ENCODE measurements at regions not wholly inside any gene's neighbourhood (a gene's known extent, or its start where the extent isn't known, plus 50 kb on each side); places are given as distances from the start of the nearest gene placed in this dataset.

DNA sequence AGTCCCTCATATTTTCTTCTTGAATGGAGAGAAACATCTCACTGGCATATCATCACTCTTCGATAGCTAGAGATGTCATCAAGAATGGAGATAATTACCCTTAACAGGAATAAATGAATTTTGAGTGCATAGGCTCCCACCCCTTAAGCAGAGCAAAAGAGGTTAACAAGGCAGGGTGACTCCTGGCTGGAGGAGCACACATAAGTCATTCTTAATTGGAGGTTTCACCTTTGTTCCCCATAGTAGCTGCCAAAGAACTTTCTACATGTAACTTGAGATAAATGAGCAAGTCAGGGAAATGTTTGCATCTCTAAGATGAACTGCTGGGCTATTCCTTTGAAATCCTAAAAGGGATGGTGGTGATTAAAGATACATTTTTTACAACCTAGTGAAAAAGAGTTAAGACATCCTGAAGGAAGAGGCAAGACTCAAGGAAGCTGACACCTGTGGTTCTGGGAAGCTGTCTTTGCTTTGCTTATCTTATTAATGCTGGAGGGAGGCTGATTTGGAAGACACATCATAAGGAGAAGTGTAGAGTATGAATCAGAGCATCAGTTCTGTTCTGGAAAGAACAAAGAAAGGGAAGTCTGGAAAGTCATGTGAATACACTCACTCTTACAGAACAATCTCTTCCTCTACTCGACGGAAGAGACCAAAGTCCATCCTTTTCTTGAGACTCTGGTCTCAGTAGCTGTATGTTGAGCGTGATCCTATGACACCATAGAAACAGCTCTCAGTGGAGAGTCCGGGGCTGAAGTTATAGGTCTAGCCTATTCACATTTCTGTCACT, 326.3 kb downstream of the OSTF1 start:
- DNase-seq (ENCODE audit: low read depth), result no peak

DNA sequence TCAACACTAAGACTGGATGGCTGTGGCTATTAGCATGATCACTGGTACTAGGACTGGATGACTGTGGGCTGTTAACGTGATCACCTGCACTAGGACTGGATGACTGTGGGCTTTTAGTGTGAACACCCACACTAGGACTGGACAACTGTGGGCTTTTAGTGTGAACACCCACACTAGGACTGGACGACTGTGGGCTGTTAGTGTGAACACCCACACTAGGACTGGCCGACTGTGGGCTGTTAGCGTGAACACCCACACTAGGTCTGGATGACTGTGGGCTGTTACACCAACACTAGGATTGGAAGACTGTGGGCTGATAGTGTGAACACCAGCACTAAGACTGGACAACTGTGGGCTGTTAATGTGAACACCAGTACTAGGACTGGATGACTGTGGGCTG, 329.2 kb downstream of the OSTF1 start:
- no peak for DNase-seq (ENCODE audit: low read depth)

DNA sequence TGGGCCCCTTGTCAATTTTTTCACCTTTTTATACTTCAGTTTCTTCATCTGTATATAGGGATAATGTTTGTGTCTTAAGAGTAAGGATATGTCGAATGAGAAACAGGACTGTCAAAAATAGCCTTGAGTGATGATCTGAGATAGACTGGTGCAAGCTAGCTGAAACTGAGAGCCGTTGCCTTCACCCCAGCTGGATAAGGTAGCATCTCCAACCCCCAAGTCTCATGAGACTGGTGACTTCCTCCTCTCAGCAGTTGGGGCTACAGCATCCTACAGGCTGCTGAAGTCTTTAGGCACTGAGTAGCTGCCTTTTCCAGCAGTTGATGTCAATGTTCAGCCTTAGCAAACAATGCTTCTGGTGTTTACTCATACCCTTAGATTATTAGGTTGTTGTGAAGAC, 330.2 kb downstream of the OSTF1 start:
- no peak for DNase-seq (ENCODE audit: low read depth)

DNA sequence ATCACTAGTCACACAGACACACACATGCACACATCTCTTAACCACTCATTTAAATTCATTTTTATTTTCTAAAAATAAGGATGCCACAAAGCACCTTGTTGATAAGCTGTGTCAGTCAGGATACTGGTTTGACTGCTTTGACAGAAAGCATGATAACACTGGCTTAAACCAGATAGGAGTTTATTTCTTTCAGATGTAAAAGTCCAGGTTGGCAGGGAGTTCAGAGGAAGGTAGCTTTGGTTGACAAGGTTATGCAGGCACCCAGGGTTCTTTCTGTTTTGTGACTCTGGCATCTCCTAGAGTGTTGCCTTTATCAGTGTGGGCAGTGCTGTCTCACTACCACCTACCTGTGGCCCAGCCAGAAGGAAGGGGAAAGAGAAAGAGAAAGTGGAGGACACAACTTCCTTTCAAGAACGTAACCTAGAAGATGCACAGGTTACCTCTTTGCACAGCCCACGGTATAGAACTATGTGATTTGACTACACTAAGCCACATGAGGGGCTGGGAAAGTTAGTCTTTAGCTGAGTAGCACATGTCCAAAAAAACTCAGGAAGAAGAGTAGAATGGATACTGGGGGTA, 334.7 kb downstream of the OSTF1 start:
- DNase-seq (ENCODE audit: low read depth), result no peak

DNA sequence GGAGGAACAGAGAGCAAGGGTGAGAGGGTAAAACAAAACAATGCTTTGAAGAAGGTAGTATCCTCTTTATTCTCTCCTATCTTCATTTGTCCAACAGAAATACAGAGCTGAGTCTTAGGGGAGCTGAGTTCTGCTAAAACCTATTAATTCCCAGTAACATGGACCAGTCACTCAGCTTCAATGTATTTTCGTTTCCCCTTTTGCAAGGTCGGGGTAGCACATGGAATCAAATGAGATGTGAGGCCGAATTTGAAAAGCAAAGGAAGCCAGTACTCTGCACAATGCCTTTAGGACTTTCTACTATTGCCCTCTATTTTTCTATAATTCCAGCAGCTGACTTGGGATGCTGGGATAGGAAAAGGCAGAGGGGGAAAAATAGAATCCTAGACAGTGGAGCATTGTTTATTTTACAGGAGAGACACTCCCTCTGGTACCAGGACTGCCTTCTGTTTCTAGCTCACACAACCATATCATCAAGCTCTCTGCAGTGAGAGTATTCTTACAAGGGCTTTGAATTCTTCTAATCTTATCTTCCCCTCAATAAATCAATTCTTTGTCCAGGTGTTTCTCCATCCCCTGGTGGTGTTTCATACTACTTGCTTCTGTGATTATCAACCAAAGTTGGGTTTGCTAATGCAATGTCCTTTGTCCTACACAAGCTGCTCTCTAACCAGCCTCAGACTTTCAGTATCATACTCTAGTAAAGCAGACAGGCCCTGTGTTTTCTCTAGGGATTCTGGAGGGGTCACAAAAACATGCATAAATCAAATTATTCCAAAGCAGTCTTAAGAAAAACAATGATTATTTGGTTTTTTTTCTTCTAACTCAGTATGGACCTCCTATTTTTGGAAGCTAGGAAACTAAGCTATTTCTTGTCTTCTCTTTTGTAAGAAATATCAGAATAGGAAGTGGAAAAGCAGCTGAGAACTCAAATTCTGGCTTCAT, 341.5 kb downstream of the OSTF1 start:
- DNase-seq (ENCODE audit: low read depth), result no peak

DNA sequence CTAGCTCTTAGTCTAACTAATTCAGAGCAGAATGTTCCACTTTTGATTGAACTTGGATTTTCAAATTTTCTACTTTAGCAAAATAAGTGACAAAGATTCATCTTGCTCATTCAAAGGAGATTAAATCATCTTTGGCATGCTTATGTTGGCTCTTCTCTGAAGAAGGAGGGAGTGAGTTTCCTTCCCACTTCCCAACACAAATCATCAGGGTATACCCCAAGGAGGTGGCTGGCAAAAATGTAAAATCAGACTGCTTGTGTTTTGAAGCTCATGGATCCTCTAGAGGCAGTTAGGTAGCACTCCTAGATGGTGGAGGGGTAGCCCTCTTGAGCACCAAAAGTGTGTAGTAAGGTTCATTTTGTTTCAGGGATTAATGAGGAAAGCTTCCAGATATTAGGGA, 343.1 kb downstream of the OSTF1 start:
- no peak for DNase-seq (ENCODE audit: low read depth)

DNA sequence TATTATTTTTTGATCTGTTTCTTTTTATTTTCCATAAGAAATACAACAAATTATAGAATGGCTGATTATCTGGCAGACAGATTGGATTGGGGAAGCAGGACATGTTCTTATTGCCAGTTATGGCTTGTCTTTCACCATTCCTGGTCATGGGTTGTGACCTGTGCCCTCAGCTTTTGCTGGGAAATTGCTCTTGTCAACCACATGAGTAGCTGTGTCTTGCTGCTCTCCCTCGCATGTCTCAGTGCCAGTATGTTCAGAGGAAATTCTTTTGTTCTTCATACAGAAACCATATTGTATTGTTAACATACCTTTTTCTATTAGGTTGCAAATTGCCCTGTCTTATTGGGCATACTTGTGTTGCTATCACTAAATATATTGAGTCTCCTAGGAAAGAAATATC, 344.1 kb downstream of the OSTF1 start:
- DNase-seq (ENCODE audit: low read depth), result no peak

DNA sequence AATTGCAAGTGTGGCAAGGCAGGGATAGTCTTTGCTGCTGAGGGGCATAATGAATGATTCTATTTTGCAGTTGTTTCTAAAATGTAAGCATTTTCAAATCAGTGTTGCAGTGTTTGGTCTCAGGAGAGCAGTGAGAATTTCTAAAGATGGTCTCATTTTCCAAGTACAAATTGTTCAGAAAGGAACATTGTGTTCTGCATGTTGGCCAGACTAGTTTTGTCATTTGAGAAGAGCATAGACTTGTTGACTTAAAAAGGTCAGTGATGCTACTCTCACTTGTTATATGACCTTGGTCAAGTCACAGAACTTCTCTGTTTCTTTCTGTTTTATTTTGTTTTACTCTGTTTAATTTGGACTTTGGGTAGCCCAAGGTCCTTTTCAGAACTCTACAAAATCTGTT, 344.6 kb downstream of the OSTF1 start:
- DNase-seq (ENCODE audit: low read depth), result no peak

DNA sequence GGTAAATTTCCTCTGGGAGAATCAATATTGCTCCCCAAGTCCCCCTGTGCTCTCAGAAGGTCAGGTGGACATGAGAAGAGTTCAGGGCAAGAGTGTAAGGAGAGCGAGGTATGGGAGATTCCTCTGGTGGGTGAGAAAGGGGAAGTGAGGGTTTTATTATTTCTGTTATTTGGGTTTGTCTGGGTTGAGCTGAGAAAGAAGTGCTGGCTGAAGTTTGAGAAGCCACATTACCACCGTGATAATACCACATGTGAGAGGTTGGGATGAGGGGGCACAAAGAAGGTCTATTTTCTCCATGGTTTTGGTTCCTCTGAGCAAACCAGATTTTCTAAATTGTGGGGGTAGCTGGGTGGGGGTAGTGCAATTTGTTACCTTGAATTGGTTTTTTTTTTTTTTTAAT, 350.4 kb downstream of the OSTF1 start:
- DNase-seq (ENCODE audit: low read depth), result no peak

DNA sequence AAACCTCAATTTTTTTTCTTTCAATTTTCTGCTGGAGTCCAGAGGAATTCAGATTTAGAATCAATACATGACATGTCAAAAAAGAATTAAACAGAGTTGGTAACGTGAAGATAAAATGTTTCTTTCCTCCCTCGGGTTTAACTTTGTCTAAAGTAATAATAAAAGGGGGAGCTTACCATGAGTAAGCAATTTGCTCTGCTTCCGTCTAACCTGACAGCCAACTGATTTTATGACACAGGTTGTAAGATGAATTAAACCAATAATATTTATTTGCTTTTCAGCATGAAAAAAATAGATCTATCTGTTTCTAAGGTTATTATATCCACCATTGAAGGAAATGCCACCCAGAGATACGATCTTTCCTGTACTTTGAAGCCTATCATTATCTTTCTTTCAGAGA, 352.6 kb downstream of the OSTF1 start:
- no peak for DNase-seq (ENCODE audit: low read depth)

DNA sequence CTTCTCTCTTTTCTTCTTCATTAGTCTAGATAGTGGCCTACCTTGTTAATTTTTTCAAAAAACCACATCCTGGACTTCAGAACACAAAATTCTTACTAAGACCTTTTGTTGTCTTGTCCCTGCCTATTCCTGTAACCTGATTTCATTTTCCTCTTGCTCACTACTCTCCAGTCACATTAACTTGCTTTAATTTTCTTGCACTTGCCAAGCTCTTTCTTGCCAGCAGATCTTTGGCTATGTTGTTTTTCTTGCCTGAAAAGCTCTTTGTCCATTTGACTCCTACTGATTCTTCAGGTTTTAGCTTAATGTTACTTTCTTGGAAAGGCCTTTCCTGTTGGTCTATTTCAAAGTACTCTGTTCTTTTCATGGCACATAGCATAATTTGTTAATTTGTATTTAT, 356.8 kb downstream of the OSTF1 start:
- no peak for DNase-seq (ENCODE audit: low read depth)

DNA sequence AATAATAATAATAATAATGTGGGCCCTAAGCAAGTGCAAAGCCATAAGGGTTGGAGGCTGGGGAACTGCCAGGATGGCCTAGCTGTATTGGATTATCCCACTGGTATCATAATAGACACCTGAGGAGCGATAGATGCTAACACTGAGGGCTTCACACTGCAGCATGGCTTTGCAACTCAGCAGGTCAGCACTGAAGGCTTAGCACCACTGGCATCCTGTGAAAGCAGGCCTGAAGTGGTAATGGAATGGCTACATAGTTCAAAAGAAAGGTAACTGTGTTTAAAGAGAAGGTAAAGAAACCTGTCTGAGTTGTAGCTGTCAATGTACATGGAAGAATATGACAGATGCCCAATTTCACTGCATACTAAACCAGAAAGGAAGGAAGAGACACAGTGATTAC, 359.0 kb downstream of the OSTF1 start:
- DNase-seq (ENCODE audit: low read depth), result no peak

DNA sequence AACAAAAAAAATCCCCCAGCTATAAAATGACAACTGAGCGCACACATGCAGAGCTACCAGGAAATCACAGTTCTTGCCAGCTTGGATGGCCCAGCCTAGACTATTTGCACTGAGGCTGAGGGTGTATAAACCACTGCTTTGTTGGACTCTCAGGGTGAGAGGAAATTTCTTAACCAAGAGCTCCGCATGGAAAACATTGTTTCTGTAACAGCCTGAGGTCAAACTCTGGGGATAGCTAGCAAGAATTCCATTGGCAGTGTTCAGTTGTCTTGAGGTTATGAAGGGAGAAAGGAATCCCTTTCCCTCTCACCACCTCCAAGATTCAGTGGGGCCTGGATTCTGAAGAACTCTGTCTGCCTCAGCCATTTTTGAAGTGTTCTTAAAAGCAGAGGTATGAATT, 360.0 kb downstream of the OSTF1 start:
- peak; percentile 49 for DNase-seq (ENCODE audit: low read depth)

DNA sequence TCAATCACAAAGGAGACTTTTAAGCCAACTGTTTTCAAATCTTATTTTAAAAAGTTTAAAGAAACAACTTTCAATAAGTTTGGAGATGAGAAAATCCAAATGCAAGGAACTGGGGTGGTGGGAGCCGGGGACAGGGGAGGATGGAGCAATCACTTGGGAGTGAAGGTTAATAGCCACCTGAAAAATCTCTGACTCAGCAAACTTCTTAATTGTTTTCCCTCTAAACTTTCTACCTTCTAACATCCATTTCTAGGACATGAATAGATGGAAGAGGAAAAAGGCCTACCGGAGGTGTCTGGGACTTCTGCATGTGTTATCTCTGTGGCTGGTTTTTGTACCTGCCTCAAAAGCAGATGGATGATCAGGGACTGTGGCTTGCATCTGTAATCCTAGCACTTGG, 360.6 kb downstream of the OSTF1 start:
- DNase-seq (ENCODE audit: low read depth), result no peak

DNA sequence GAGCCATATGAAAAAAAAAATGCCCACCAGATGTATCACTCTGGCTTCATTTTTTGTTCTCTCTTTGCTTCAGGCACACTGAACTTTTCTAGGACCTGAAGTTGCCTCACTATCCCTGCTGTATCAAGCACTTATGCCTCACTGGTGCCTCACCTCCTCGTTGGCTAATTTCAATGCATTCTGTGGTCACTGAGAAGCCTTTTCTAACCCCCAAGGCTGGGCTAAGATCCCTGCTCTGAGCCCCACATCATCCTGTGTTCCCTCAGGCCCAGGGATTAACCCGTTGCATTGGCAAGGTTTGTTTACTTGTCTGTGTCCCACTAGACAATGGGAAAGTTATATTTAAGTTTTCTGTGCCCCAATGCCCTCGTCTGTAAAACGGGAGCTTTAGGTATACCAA, 362.7 kb downstream of the OSTF1 start:
- DNase-seq (ENCODE audit: low read depth), result peak; percentile 67

DNA sequence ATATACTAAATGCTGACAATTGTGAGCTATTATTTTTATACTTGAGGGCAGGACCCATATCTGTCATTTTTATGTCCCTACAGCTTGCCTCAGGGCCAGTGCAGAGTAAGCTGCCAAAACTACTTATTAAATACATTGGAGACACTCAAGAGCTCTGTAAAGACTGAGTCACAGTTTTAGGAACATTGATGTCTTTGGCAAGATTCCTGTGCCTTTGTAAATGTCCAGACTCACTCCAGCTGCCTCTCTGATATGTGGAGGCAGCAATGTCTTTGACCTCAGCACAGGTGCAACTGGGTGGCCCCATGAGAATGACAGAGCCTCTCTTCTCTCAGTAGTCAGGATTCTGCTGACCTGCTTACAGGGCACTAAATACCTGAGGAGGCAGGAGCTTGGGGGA, 363.2 kb downstream of the OSTF1 start:
- peak; percentile 61 for DNase-seq (ENCODE audit: low read depth)

DNA sequence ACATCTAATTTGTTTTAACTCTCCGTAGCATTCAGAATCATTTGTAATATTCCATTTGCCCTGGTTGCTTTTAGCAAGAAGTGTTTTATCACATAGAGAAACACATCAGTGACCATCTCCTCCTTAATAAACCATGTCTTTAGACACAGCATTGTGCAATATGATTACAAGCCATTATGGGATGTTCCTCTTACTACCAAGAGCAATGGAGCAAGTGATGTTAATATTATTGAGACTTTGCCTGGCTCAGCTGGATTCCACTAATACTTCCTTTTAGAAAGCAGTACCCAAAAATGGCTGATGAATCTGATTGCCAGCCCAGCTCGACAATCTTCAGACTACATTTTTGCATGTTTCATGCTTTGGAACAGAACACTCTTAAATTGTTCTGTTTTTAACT, 364.2 kb downstream of the OSTF1 start:
- DNase-seq (ENCODE audit: low read depth), result no peak

DNA sequence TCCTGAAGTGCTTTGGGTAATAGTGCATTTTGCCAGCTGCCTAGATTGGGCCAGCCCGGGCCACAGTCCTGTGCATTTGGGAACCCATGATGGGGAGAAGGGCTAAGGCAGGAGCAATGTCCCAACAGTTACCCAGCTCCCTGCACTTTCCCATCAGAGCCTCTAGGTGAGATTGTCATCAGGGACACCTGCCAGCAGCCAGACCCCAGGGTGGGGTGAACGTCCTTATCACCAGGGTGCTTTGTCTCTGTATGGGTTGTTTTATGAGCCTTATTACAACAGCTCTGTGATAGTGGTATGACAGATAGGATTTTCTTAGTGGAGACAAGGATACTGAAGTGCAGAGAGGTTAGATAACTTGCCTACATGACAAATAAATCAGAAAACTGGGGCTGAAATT, 365.7 kb downstream of the OSTF1 start:
- no peak for DNase-seq (ENCODE audit: low read depth)

DNA sequence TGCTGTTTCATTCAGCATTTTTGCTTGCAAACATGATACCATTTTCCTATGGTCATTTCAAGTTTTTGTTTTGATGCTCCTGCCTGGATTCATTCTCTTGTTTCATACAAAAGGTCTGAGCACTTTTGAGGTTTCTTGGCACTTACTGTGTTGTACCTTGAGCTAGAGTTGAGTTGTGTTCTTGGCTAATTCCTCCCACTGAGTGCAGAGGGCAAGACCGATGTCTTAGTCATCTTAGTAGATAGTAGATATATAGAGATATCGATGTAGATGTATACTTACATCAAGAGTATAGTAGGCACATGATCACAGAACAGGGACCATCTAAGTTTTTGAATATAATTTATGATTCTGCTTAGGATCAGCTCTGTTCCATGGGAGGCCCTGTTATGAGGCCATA, 366.6 kb downstream of the OSTF1 start:
- DNase-seq (ENCODE audit: low read depth), result no peak

DNA sequence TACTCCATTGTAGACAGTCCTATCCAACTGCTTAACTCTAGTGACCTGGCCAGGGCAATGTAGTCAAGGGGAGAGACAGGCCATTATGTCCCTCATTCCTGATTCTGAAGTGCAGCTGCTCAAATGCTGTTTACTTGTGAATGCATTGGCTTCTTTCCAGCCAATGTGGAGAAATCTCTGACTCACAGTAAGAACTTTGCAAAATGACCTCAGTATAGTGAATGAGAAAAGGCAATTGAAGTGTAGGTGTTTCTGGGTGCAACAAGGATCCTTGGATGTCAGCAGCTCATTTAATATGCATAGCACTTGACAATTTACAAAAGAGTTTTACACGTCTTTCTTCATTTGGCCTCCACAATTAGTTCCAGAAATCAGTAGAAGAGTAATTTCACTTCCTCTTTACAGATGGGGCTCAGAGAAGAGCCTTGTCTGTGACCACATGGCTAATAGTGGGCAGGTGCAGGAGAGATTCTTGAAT, 367.2 kb downstream of the OSTF1 start:
- peak; percentile 46 for DNase-seq (ENCODE audit: low read depth)

DNA sequence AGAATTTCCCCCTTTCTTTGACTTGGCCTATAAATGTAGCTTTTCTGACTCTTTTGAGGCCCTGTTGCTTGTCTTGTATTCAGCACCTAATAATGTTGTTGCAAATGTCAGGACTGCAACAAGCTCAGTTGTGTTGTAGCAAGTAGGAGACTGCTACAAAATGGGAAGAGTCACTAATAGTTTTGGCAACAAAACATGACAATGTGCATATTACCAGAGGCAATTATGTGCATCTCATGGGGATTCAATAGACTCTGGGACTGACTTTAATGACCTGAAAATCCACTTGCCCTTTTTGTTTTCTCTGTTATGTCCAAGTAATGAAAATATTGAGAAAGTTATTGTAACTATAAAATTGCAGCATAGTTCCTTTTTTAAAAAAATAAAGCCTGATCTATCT, 368.4 kb downstream of the OSTF1 start:
- DNase-seq (ENCODE audit: low read depth), result no peak

DNA sequence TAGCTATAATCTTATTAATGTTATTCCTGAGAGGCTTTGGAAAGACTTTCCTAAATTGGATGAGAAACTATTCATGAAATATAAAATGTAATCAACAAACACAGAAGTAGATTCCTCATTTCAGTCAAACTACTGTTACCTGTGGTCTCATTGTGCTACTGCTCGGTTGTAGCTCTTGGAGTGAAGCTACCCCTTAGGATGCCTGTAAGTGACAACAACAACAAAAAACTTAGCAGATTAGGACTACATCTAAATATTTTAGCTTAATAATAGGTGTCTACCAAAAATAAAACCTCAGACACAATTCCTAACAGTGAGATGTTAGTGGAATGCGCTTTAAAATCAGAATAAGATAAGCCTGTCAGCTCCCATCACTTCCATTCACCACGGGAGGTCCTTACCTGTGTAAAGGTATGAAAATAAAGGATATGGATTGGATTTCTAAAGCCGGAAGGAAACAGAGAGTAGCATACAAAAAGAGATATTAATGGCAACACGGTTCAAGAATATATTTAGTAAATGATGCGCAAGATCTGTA, 369.2 kb downstream of the OSTF1 start:
- no peak for DNase-seq (ENCODE audit: low read depth)
